ENCODE measurements at regions not wholly inside any gene's neighbourhood (a gene's known extent, or its start where the extent isn't known, plus 50 kb on each side); places are given as distances from the start of the nearest gene placed in this dataset.

- TF ChIP-seq CTCF (IDR thresholded peaks at IDR 0.05) (no peak), POLR2A (IDR thresholded peaks at IDR 0.05) (no peak)
Observed at GRCh38 chr10:111481866-111482265, 405.0 kb downstream of the ADRA2A start.

Data from lower leg skin (tissue), 3 donors.